ENCODE measurements at regions not wholly inside any gene's neighbourhood (a gene's known extent, or its start where the extent isn't known, plus 50 kb on each side); places are given as distances from the start of the nearest gene placed in this dataset.
"Not testable (repeated sequence)": the region's sequence is repeated elsewhere in the genome, so short reads cannot be mapped to it uniquely, and the experiment has no call there.

- DNase-seq (ENCODE audit: low spot score), result no peak
These were observed 241.5 kb downstream of the SATB2 start for GRCh38 chr2:199216253-199216652.

DNA sequence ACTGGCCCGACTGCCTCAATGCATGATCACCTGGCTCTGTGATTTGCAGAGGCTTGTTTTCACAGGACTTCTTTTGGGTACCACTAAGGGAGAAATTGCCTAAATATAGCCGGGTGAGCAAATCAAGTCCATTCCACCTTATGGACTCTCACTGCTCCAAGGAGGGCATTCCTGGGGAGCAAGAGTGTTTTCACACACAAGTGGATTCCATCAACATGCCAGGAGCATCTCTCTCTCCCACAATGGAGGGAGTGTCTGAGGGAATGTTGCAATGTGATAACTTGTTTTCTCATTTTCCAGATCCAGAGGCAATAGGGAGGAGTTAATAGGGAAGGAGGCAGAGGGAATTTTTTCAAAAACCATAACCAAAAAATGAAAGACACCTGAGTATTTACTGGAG, 250.7 kb downstream of the SATB2 start:
- no peak for DNase-seq (ENCODE audit: low spot score)

DNA sequence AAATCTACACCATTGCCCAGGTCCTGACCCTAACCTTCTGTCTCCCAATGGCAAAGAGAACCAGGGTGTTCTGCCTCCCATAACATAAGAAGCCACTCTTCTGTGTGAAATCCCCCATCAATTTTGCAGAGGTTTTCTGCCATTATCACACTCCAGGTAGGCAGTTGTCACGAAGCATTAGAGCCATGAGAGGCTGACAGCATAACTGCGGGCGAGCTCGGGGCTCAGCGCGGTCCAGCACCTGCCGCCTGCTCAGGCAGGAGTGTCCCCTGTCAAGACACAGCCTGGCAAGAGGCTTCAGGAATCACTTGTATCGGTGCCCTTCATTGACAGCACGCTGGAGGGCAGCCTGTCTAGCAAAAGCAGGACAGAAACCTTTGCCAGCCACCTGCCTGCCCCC, 251.2 kb downstream of the SATB2 start:
- DNase-seq (ENCODE audit: low spot score), result no peak

DNA sequence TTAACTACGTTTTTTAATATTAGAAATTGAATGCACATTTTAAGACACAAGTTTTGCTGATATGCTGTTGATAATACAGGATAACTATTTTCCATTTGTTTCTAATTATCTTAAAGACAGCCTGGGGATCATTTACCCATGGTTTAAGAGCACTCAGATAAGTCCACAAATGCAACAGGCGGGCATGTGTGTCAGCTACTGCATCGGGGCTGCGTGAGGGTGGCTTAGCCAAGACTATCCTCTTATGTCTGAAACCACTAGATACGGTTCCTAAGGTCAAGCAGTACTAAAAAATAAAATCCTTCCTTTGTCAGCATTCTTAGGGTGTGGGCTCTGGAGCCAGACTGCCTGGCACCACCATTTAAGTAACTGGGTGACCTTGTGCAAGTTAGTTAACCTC, 254.8 kb downstream of the SATB2 start:
- DNase-seq (ENCODE audit: low spot score), result no peak

DNA sequence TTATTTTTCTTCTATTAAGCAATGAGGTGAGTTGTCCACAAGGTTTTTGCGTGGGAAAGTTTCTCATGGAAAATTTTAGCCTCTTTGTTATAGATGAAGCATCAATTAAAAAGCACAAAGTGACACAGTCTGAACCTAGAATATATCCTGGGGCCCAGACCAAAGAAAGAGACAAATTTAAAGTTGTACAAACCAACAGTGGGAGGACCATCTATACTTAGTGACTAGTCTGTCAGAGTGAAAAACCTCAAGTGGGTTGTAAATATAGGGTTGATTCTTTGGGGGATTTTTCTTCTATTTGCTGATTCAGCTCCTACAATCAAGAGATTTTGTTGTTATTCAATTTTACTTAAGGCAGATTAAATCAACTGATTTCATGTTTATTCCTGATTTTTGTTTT, 256.2 kb downstream of the SATB2 start:
- no peak for DNase-seq (ENCODE audit: low spot score)

DNA sequence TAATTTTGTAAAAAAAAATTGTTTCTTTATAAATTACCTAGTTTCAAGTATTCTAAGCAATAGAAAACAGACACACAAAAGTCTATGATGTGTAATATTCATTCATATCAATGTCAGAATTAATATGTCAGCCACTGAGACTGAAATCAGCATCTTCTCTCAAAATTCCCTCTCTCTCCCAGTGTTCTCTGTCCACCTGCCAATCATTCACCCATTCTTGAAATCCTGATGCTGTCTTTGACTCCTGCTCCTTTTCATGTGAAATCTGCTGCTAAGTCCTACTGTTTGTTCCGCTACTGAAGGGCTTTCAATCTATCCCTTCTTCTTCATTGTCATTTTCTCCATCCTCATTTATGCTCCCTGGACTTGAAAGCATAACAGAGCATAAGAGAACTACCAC, 257.9 kb downstream of the SATB2 start:
- DNase-seq (ENCODE audit: low spot score), result no peak

DNA sequence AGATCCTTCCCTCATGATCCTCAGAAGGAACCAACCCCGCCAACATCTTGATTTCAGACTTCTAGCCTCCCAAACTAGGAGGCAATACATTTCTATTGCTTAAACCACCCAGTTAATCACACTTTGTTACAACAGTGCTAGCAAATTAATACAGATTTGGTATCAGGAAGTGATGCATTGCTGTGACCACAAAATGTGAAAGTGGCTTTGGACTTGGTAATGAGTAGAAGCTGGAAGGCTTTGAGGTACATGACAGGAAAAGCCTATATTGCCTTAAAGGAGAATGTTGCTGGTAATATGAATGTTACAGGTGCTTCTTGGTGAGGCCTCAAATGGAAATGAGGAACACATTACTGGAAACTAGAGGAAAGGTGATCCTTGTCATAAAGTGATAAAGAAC, 260.3 kb downstream of the SATB2 start:
- no peak for DNase-seq (ENCODE audit: low spot score)

- no peak for DNase-seq (ENCODE audit: low spot score)
These were observed 261.1 kb downstream of the SATB2 start for GRCh38 chr2:199196686-199197085.

- no peak for DNase-seq (ENCODE audit: low spot score)
These were observed 261.7 kb downstream of the SATB2 start for GRCh38 chr2:199195927-199196502.

DNA sequence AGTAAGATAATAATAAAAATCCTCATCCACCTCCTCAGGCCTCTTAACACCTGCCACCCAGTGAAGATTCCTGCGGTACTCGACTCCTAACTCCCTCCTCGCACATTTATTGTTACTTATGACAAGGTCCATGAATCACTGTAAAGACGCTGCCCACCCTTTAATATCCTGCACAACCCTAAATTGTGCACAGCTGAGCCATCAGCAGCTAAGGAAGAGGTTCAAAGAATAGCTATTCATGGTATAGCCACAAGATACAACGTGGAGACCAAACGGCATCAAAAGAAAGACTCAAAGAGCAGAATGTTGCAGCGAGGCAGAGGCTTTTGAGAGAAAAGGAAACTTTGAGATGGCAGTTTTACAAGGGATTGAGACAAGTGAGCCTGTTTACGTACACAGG, 266.3 kb downstream of the SATB2 start:
- no peak for DNase-seq (ENCODE audit: low spot score)

DNA sequence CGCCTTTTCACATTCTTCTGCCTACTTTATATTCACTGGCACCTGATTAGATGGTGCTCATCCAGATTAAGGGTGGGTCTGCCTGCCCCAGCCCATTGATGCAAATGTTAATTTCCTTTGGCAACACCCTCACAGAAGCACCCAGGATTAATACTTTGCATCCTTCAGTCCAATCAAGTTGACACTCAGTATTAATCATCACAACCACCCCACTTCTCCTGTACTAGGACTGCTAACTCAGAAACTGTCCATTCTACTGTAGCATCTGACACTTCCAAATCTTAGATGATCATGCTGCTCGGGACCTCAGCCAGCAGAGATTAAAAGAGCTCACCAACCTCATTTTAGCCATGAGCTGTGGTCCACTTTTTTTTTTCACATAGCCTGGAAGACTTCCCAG, 268.5 kb downstream of the SATB2 start:
- DNase-seq (ENCODE audit: low spot score), result no peak

DNA sequence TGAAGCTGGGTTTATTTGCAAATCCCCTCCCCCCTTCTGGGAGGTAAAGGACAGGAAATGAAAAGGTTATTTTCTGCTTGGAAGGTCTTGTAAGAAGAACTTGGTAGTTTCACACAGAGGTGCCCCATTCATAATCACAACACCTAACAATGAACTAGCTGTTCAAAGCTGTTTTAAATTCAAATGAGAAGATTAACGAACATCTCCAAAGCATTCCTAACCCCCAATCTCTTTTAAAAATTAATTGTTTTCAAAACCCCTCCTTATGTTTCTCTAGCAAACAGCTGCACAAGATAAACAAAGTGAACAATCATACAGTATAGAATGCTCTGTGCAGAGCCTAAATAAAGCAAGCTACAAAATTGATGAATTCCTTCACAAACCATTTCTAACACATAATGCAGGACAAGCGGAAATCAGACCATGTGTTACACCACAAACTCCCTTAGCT, 271.4 kb downstream of the SATB2 start:
- DNase-seq (ENCODE audit: low spot score), result no peak

DNA sequence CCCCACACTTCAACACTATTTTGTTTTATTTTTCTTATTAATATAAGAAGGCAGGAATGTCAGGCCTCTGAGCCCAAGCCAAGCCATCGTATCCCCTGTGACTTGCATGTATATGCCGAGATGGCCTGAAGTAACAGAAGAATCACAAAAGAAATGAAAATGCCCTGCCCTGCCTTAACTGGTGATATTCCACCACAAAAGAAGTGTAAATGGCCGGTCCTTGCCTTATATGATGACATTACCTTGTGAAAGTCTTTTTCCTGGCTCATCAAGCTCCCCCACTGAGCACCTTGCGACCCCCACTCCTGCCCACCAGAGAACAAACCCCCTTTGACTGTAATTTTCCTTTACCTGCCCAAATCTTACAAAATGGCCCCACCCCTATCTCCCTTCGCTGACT, 272.6 kb downstream of the SATB2 start:
- not testable (repeated sequence) for DNase-seq (ENCODE audit: low spot score)

GRCh38 chr2:199163613-199164458, 293.9 kb downstream of the SATB2 start:
- DNase-seq (ENCODE audit: low spot score), result no peak

- peak; percentile 31 for DNase-seq (ENCODE audit: low spot score)
These were observed 296.9 kb downstream of the SATB2 start for GRCh38 chr2:199160677-199161465.

GRCh38 chr2:199160081-199160480, 297.7 kb downstream of the SATB2 start:
- no peak for DNase-seq (ENCODE audit: low spot score)

- no peak for DNase-seq (ENCODE audit: low spot score)
These were observed 309.5 kb downstream of the SATB2 start for GRCh38 chr2:199148076-199148845.

- no peak for DNase-seq (ENCODE audit: low spot score)
These were observed 310.5 kb downstream of the SATB2 start for GRCh38 chr2:199147216-199147615.

GRCh38 chr2:199144546-199144945, 313.2 kb downstream of the SATB2 start:
- DNase-seq (ENCODE audit: low spot score), result no peak

- DNase-seq (ENCODE audit: low spot score), result no peak
These were observed 313.7 kb downstream of the SATB2 start for GRCh38 chr2:199144036-199144435.

GRCh38 chr2:199136681-199137080, 321.1 kb downstream of the SATB2 start:
- DNase-seq (ENCODE audit: low spot score), result no peak

DNA sequence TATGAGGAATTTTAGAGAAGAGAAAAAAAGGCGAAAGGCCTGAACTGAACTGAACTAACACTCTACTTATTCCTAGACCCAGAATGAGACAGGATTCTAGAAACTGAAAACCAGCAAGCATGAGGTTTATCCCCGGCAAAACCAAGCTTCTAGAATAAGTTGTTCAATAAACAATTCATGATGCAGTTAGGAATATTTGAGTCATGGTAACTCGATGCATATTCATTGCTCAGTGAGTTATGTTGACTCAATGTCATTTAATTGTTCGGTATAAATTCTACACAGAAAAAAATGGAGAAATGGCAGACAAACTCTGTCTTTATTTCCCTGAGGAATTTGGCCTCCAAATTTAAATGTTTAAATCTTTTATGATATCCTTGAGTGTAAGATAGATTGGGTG, 321.5 kb downstream of the SATB2 start:
- no peak for DNase-seq (ENCODE audit: low spot score)

All from kidney capillary endothelial cell (primary cell).